Neural cell (in vitro differentiated cells): ENCODE measurements at regions not wholly inside any gene's neighbourhood (a gene's known extent, or its start where the extent isn't known, plus 50 kb on each side); places are given as distances from the start of the nearest gene placed in this dataset.

Source experiments
- H2AFZ ChIP-seq: fragments of 200-600, 300-800 bp; sonication (generic), shearing (Covaris generic); 2 replicates; pipeline ENCODE4 v1.6.0; 2014; ENCODE audit warnings: low read depth, mild to moderate bottlenecking, antibody characterized with exemption, low read length, moderate library complexity
- H3F3A ChIP-seq: fragments of 200-600 bp; shearing (Covaris generic); 2 replicates; pipeline ENCODE4 v1.6.1; 2016; ENCODE audit warnings: mild to moderate bottlenecking, moderate library complexity, mixed read lengths, antibody characterized with exemption, low read length; ENCODE audit not compliant: insufficient read depth, poor library complexity, severe bottlenecking
- H3K27ac ChIP-seq: fragments of 200-600, 300-800 bp; sonication (generic), shearing (Covaris generic); 2 replicates; pipeline ENCODE4 v1.5.1; 2014; ENCODE audit warnings: mild to moderate bottlenecking, low read length, moderate library complexity
- H3K27me3 ChIP-seq: fragments of 300-800, 200-600 bp; sonication (generic), shearing (Covaris generic); 2 replicates; pipeline ENCODE4 v1.6.0; 2014; ENCODE audit warnings: mild to moderate bottlenecking, low read depth, low read length, moderate library complexity; ENCODE audit not compliant: insufficient read depth
- H3K36me3 ChIP-seq: fragments of 300-800, 200-600 bp; sonication (generic), shearing (Covaris generic); 2 replicates; pipeline ENCODE4 v1.5.1; 2014; ENCODE audit warnings: mild to moderate bottlenecking, antibody characterized with exemption, low read length, moderate library complexity; ENCODE audit not compliant: insufficient read depth
- H3K4me2 ChIP-seq: fragments of 300-800, 200-600 bp; sonication (generic), shearing (Covaris generic); 2 replicates; pipeline ENCODE4 v1.6.0; 2014; ENCODE audit warnings: mild to moderate bottlenecking, low read length
- H3K4me3 ChIP-seq: fragments of 300-800, 200-600 bp; sonication (generic), shearing (Covaris generic); 2 replicates; pipeline ENCODE4 v1.5.1; 2014; ENCODE audit warnings: mild to moderate bottlenecking, low read length, moderate library complexity
- H3K79me2 ChIP-seq: fragments of 200-600 bp; shearing (Covaris generic); replicated peaks from 2 replicates; pipeline ENCODE4 v1.6.0; 2014; ENCODE audit warnings: mild to moderate bottlenecking, low read length, moderate library complexity; ENCODE audit not compliant: insufficient read depth
- H3K9ac ChIP-seq: fragments of 300-800, 200-600 bp; sonication (generic), shearing (Covaris generic); 2 replicates; pipeline ENCODE4 v1.6.1; 2016; ENCODE audit warnings: mild to moderate bottlenecking, low read length, mixed read lengths
- H3K9me2 ChIP-seq: fragments of 200-600 bp; shearing (Covaris generic); 2 replicates; pipeline ENCODE4 v1.6.1; 2016; ENCODE audit warnings: mild to moderate bottlenecking, low read length, mixed read lengths; ENCODE audit not compliant: insufficient read depth
- H3K9me3 ChIP-seq: fragments of 200-600, 300-800 bp; sonication (generic), shearing (Covaris generic); 2 replicates; pipeline ENCODE4 v1.6.1; 2016; ENCODE audit warnings: mild to moderate bottlenecking, mixed run types, low read length, moderate library complexity, mixed read lengths
- H4K20me1 ChIP-seq: fragments of 200-600 bp; shearing (Covaris generic); 2 replicates; pipeline ENCODE4 v1.6.1; 2016; ENCODE audit warnings: mild to moderate bottlenecking, mixed run types; ENCODE audit not compliant: insufficient read depth
- CTCF ChIP-seq: fragments of 450-650 bp; IDR thresholded peaks from 2 replicates; pipeline ENCODE4 v1.5.1; 2014; ENCODE audit warnings: antibody characterized with exemption, mild to moderate bottlenecking, moderate library complexity; ENCODE audit not compliant: poor library complexity, severe bottlenecking
- EP300 ChIP-seq: fragments of 450-650 bp; conservative IDR thresholded peaks from 2 replicates; pipeline ENCODE4 v1.6.1; 2014; ENCODE audit warnings: antibody characterized with exemption, mild to moderate bottlenecking, moderate library complexity; ENCODE audit not compliant: poor library complexity, severe bottlenecking
- EZH2 ChIP-seq: fragments of 200-600, 300-800 bp; shearing (Covaris generic), sonication (generic); IDR thresholded peaks from 2 replicates; pipeline ENCODE4 v1.6.1; 2014; ENCODE audit warnings: antibody characterized with exemption, low read length, borderline replicate concordance, mild to moderate bottlenecking; ENCODE audit not compliant: insufficient read depth, poor library complexity, severe bottlenecking
- MXI1 ChIP-seq: fragments of 450-650 bp; conservative IDR thresholded peaks from 2 replicates; pipeline ENCODE4 v1.6.1; 2014; ENCODE audit warnings: antibody characterized with exemption, mild to moderate bottlenecking; ENCODE audit not compliant: poor library complexity, severe bottlenecking
- POLR2AphosphoS5 ChIP-seq: IDR thresholded peaks from 2 replicates; pipeline ENCODE4 v1.6.1; 2012
- RAD21 ChIP-seq: fragments of 450-650 bp; conservative IDR thresholded peaks from 2 replicates; pipeline ENCODE4 v1.6.1; 2014; ENCODE audit warnings: antibody characterized with exemption, mild to moderate bottlenecking, moderate library complexity
- SMC3 ChIP-seq: fragments of 450-650 bp; conservative IDR thresholded peaks from 2 replicates; pipeline ENCODE4 v1.6.1; 2014; ENCODE audit warnings: antibody characterized with exemption, mild to moderate bottlenecking, moderate library complexity; ENCODE audit not compliant: poor library complexity
- TAF1 ChIP-seq: IDR thresholded peaks from 2 replicates; pipeline ENCODE4 v1.6.1; 2012; ENCODE audit warnings: low read depth
- TF ChIP-seq, protein P1 (sequence below): IDR thresholded peaks from 2 replicates; pipeline ENCODE4 v1.6.1; 2012; ENCODE audit warnings: borderline replicate concordance

- Histone ChIP-seq H4K20me1 (no peaks in the 10 kb centered on the region), H3K79me2 (no peaks in the 10 kb centered on the region), H3F3A (no peaks in the 10 kb centered on the region), H3K9ac (no peak overlapping the region), H3K4me2 (no peak overlapping the region), H3K27me3 (peaks cover 31% of the 10 kb centered on the region), H3K4me3 (no peak overlapping the region), H3K9me3 (no peaks in the 10 kb centered on the region), H3K27ac (no peak overlapping the region), H3K9me2 (no peaks in the 10 kb centered on the region), H3K36me3 (no peaks in the 10 kb centered on the region), H2AFZ (no peak overlapping the region)
- no peak for TF ChIP-seq CTCF
- no peak for TF ChIP-seq EZH2
These were observed 90.4 kb downstream of the BMP2 start for GRCh38 chr20:6857927-6858326.

DNA sequence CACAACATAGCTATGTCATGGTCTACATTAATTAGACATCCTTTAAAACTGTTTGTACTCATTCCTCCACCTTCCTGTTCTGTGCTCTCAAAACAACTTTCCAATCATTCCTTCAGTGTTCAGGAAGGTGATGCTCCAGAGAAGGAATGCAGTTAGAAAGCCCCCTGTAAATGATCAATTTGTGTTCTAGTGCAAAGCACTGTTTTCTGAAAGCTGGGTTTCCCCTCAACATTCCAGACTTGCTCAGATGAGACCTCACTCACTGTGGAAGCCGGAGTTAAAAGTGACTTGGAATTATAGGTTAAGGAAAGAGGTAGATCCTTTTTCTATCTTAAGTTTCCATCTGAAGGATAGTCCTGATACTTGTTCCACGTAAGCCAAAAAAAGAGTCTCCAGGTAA is 95.9 kb downstream of the BMP2 start:
- no peaks in the 10 kb centered on the region for H3F3A ChIP-seq
- H2AFZ ChIP-seq: no peak overlapping the region
- peaks cover 41% of the 10 kb centered on the region for H3K27me3 ChIP-seq
- H3K9me2 ChIP-seq: no peaks in the 10 kb centered on the region
- no peaks in the 10 kb centered on the region for H3K9me3 ChIP-seq
- H3K27ac ChIP-seq: no peak overlapping the region
- TF ChIP-seq, protein P1, sequence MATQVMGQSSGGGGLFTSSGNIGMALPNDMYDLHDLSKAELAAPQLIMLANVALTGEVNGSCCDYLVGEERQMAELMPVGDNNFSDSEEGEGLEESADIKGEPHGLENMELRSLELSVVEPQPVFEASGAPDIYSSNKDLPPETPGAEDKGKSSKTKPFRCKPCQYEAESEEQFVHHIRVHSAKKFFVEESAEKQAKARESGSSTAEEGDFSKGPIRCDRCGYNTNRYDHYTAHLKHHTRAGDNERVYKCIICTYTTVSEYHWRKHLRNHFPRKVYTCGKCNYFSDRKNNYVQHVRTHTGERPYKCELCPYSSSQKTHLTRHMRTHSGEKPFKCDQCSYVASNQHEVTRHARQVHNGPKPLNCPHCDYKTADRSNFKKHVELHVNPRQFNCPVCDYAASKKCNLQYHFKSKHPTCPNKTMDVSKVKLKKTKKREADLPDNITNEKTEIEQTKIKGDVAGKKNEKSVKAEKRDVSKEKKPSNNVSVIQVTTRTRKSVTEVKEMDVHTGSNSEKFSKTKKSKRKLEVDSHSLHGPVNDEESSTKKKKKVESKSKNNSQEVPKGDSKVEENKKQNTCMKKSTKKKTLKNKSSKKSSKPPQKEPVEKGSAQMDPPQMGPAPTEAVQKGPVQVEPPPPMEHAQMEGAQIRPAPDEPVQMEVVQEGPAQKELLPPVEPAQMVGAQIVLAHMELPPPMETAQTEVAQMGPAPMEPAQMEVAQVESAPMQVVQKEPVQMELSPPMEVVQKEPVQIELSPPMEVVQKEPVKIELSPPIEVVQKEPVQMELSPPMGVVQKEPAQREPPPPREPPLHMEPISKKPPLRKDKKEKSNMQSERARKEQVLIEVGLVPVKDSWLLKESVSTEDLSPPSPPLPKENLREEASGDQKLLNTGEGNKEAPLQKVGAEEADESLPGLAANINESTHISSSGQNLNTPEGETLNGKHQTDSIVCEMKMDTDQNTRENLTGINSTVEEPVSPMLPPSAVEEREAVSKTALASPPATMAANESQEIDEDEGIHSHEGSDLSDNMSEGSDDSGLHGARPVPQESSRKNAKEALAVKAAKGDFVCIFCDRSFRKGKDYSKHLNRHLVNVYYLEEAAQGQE: no peak
- TF ChIP-seq CTCF: no peak
- TF ChIP-seq EP300: no peak
- no peak for TF ChIP-seq EZH2
- no peak for TF ChIP-seq MXI1
- TF ChIP-seq RAD21: no peak
- no peak for TF ChIP-seq TAF1
- TF ChIP-seq POLR2AphosphoS5: no peak
- no peak for TF ChIP-seq SMC3
- H3K9ac ChIP-seq: no peak overlapping the region
- H3K79me2 ChIP-seq: no peaks in the 10 kb centered on the region
- no peak overlapping the region for H3K4me2 ChIP-seq
- no peaks in the 10 kb centered on the region for H3K36me3 ChIP-seq
- no peaks in the 10 kb centered on the region for H4K20me1 ChIP-seq
- H3K4me3 ChIP-seq: no peak overlapping the region
